Right kidney (tissue), 1 donor: ENCODE measurements at regions not wholly inside any gene's neighbourhood (a gene's known extent, or its start where the extent isn't known, plus 50 kb on each side); places are given as distances from the start of the nearest gene placed in this dataset.
"Not testable (repeated sequence)": the region's sequence is repeated elsewhere in the genome, so short reads cannot be mapped to it uniquely, and the experiment has no call there.

Experiments
- DNase-seq: peaks from one replicate; pipeline ENCODE4 v3.0.0-alpha.2; 2016

DNA sequence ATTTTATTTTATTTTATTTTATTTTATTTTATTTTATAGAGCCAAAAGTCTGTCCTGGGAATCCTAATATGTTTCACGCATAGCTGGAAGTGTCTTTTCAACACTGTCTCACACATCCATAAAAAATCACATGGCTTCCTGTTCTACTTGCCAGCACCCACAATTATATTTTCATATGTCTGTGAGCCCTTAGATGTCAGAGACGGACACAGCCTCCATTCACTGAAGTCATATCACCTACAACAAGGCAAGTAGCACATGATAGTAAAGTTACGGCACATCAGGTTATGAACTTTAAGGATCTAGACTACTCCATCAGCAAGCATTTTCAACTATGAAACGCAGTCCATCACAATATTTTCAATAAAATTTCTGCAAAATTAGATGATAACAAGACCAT lies 168.4 kb downstream of the ZIC4 start:
- no peak for DNase-seq

- DNase-seq: not testable (repeated sequence)
These were observed 174.4 kb downstream of the ZIC4 start for GRCh38 chr3:147231980-147232379.

DNA sequence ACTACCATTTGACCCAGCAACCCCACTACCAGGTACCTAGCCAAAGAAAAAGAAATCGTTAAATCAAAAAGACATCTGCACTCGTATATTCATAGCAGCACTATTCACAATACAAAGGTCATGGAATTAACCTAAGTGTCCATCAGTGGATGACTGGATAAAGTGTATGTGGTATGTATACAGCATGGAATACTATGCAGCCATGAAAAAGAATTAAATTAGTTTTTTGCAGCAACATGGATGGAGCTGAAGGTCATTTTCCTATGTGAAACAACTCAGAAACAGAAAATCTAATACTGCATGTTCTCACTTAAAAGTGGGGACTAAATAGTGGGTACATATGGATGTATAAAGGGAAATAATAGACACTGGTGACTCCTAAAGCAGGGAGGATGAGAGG lies 175.2 kb downstream of the ZIC4 start:
- no peak for DNase-seq

DNA sequence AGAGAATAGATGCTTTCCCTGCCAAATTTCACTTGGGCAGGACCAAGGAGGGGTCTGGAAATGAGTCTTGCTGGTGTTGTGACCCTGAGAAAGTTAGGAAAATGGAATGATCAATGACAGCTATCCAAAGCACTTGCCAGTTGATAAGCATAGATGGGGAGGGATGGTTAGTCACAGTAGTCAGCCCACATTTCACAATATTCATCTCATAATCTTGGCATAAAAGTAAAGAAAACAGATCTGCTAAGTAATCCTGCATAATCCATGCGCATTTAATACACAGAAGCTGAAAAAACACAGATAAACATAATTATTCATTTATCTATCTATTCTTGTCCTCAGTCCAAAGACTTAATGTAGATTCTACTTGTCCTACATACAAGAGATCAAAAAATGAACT lies 184.1 kb downstream of the ZIC4 start:
- no peak for DNase-seq

DNA sequence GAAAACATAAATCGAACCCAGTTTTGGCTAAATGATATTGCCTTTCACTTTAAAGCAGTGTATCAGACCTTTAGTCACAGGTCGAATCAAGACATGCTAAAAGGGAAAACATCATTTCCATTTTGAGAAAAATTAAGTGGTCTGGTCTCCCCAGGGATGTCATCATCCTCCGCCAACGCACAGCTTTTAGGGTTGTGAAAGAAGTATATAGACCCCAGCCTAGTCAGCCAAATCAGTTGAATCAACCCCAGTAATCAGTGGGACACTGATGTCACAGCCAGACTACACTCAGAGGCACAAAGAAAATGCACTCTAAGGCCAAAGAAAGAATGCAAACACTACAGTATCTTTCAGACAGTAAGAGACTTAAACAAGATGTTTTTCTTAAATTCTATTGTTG lies 187.4 kb downstream of the ZIC4 start:
- DNase-seq: no peak

DNA sequence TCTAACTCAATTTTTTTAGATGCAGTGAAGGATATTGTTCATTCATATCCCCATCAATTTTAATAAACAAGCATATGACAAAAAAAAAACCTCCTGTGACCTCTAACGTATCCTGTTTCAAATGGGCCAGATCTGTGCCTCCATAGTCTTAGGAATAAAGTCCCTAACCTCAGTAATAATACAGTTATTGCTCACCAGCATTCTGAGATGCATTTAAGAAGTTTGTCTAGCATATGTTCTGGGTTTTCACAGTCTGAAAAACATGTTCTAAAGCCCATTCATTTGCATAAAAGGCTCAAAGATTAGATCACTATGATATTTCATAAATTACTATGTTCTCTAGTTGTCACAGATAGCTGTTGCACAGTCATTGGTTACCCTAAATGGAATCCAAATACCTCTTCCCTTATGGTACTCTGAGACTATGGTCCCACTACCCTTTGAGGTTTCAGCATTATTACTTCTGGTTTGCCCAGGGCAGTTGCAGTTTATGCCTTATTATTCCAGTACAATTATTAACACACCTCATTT lies 190.1 kb downstream of the ZIC4 start:
- DNase-seq: no peak

GRCh38 chr3:147215660-147216059 lies 190.7 kb downstream of the ZIC4 start:
- no peak for DNase-seq

- DNase-seq: no peak
These were observed 192.7 kb downstream of the ZIC4 start for GRCh38 chr3:147213633-147214032.

GRCh38 chr3:147210676-147211075 lies 195.7 kb downstream of the ZIC4 start:
- DNase-seq: no peak

- DNase-seq: no peak
These were observed 205.3 kb downstream of the ZIC4 start for GRCh38 chr3:147201086-147201485.

GRCh38 chr3:147200545-147200944 lies 205.8 kb downstream of the ZIC4 start:
- no peak for DNase-seq

DNA sequence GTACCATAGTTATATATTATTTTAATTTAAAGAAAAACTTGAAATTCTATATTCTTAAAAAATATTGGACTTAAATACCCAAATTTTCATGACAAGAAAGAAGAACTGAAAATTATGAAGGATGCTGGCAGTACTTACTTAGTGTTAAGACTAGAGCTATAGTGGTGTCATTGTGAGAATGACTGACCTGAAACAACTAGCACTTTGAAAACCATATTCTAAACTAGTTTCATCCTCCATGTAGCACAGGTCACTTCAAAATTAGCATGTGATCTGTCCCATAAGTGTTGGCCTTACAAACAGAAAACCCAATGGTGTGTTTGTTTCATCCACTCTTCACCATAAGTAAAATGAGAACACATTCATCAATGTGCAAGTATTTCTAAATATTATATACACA lies 208.6 kb downstream of the ZIC4 start:
- no peak for DNase-seq

GRCh38 chr3:147195887-147196286 lies 210.5 kb downstream of the ZIC4 start:
- no peak for DNase-seq

DNA sequence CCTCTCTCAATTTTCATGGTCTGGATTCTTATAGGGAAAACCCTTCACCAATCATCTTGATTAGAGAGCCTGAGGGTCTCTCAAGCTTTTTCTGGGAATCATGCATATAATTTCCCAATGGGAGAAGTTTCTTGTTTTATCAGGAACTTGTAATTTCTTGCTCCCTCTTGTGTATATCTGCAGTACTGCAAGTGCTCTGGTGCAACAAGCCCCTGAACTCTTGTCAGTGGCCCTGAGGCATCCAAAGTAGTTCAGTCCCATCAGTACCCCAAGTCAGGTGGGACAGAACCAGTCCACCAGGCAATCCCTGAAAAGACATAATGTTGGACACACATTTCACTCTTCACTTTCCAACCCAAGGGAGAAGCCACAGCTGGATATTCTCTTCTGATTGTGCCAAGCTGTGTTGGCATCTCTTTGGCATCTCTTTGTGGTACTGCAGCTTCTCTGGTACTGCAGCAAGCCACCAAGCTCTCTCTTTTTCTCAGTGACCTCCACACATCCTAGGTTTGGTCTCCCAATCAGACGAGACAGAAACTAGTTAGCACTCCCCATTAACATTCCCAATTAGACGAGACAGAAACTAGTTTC lies 214.5 kb downstream of the ZIC4 start:
- peak; percentile 4 for DNase-seq

DNA sequence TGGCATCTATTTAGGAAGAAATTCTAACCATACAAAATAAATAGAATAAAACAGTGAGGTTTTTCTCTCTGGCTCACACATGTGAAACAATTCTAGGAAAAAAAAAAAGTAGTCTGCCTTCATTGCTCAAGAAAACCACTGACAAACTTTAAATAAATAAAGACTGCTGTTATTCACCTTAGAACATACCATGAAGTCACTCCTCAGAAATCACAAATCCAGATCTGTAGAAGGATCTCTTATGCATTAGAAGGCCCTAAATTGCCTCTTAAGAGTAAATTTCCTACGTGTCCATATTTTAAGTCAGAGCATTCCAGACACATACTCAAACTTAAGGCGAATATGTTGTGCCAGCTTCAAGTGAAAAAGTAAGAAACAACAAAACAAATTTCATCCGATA lies 217.3 kb downstream of the ZIC4 start:
- no peak for DNase-seq

DNA sequence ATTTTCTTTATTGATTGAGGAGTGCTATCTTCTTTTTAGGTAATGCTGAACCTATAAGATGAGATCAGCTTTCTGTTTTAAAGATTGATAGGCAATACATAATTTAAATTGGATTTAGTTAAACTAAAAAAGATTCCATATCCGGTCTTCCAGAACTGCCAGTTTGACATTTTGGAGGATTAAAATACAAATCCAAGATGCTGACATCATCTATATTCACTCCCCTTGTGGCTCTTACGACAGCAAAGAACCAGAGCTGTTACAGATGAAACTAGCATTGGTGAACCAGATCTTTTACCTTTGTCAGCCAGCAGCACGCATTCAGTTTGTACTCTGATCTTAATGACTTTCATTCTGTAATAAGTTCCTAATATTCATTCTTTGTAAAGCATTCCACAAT lies 218.7 kb downstream of the ZIC4 start:
- no peak for DNase-seq

DNA sequence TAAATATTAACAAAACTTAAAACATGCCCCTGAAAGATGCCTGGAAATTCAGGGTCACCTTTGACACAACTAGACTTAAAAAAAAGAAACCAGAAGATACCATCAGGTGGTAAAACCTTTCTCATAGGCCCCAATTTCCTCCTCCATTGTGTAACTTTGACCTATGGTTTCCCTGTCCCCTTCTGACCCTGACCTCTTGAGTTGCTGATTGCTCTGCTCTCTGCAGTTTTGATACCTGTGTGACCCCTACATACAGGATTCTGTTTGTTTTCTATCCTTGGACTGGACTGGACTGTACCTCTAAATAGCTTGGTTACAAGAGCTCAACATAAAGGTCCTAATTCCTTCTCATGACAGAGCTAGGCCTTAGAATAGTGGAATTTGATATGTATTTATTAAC lies 220.6 kb downstream of the ZIC4 start:
- no peak for DNase-seq

DNA sequence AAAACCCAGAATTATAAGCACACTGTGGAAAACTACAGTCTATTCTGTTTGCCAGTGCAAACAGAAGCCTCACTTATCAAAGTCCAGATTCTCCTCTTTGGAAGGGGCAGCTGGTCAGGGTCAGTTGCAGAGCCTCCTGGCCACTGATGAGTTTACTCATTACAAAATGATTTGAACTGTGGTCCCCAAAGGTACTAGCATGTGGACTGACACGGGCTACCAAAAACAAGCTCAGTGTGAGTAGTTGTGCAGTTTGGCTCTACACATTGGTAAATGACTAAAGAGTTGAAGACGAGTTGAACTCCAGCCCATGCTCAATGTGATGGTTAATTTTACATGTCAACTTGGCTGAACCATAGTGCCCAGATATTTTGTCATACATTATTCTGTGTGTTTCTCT lies 221.5 kb downstream of the ZIC4 start:
- no peak for DNase-seq

DNA sequence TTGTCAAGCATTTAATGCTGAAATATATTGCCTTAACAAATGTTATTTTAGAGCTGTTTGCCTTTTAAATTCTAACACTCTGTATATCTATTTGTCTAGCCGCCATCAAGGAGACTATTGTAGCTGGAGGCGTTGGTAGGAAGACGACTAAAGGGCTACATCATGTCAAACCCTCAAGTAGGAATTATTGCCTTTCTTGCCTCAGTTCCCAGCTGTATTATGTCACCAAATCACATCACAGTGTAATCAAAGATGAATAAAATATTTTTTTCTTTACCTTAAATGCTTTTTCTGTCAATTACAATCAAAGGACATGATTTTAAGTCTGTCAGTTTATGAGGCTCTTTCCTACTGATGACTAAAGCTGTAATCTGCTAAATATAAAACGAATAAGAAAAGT lies 233.1 kb downstream of the ZIC4 start:
- DNase-seq: no peak

DNA sequence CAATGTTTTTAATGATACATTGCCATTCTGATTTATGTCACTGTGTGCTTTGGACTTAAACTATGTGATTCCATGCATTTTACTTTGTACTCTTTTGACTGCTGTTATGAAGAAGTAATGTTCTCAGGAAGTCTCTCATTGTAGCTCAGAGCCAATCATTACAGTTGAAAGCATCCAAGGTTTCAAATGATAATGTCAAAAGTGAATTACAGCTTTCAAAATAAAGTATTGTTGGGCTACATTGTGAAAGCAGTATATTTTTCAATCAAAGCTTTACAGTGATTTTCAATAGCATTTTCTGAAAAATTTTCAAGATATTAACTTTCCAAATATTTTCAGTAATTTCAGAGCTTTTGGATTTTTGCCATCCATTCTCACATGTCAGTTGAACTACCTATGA lies 243.6 kb downstream of the ZIC4 start:
- no peak for DNase-seq

DNA sequence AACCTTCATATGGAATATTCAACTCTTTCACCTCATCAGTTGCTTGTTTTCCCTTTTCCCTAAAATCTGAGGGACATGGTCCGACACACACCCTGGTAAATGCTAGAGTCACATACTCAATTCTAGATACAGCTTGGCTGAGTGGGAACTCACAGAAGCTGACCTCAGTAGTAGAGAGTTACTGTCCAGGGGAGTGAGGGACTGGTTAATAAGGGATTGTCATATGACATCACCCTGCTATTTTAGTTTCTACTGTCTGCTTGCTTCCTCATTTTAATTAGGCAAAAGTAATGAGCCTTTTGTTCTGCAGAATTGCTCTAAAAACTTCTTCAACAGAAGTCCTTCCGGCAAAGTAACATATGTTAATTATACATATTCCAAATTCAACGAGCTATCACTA lies 244.5 kb downstream of the ZIC4 start:
- DNase-seq: no peak

DNA sequence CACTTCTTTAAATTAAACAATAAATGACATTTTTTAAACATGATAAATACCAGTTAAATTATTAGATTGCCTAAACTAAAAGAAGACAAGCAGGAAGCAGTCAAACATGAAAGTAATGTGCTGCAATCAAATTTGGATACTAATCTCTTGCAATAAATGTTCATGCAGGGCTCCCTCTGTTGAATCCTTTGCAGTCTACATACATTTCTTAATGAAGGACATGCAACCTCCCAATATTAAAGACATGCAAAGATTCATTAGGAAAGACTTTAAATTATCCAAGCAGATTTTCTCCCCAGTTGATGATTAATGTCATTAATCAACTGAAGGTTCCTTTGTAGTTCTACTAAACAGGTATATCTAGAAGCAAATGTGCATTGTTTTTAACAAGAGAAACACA lies 245.4 kb downstream of the ZIC4 start:
- no peak for DNase-seq

- no peak for DNase-seq
These were observed 247.2 kb downstream of the ZIC4 start for GRCh38 chr3:147159141-147159540.

DNA sequence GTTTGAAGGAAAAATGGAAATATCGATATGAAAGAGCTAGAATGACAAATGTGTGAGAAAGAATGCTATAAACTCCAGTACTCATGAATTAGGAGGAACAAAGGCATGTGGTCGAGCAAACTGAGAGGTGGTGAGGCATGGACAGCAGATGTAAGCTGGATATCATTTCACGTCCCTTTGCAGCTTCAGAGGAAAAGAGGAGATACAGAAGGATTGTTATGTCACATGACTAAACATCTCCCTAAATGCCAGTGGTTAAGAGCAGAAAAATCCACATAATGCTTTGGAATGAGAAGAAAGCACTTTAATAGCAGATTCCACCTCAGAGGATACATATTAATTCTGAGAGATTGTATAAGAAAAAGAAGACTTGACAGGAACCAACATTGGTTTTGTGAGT lies 248.7 kb downstream of the ZIC4 start:
- no peak for DNase-seq

- DNase-seq: not testable (repeated sequence)
These were observed 251.4 kb downstream of the ZIC4 start for GRCh38 chr3:147154988-147155387.
